WTC11 (cell line): ENCODE measurements at regions not wholly inside any gene's neighbourhood (a gene's known extent, or its start where the extent isn't known, plus 50 kb on each side); places are given as distances from the start of the nearest gene placed in this dataset.

Source experiments
- ATAC-seq: fragments of 200-7000 bp; cut with Tn5 transposase; 2 replicates; pipeline ENCODE4 v1.10.0; 2021; ENCODE audit warnings: mild to moderate bottlenecking, moderate library complexity
- CTCF ChIA-PET: fragments of 300-600 bp; sonication (Branson Sonifier 250); formaldehyde crosslinking; loops from one replicate; lab custom pipeline; 2021; ENCODE audit warnings: antibody characterized with exemption; lab: Charles Lee
- POLR2A ChIA-PET: fragments of 350-600 bp; sonication (Branson Sonifier 250); formaldehyde crosslinking; loops from one replicate; lab custom pipeline; 2021; ENCODE audit warnings: antibody characterized with exemption; lab: Charles Lee
- DNase-seq: peaks from one replicate; pipeline ENCODE4 v3.0.0; 2021; ENCODE audit warnings: low spot score
- H3K27ac Mint-ChIP-seq: 2 replicates; pipeline ENCODE4 v1.8.0; 2021; ENCODE audit warnings: mixed read lengths
- H3K27me3 Mint-ChIP-seq: 2 replicates; pipeline ENCODE4 v1.8.0; 2021; ENCODE audit warnings: low read depth, mild to moderate bottlenecking, moderate library complexity, mixed read lengths
- H3K36me3 Mint-ChIP-seq: 2 replicates; pipeline ENCODE4 v1.8.0; 2021; ENCODE audit warnings: mixed read lengths
- H3K4me1 Mint-ChIP-seq: 2 replicates; pipeline ENCODE4 v1.8.0; 2022; ENCODE audit warnings: mixed read lengths
- H3K4me3 Mint-ChIP-seq: 2 replicates; pipeline ENCODE4 v1.8.0; 2021; ENCODE audit warnings: mild to moderate bottlenecking, moderate library complexity, mixed read lengths
- H3K9me3 Mint-ChIP-seq: 2 replicates; pipeline ENCODE4 v1.8.0; 2021; ENCODE audit warnings: mixed read lengths
- ATF2 ChIP-seq: sonication (generic); formaldehyde crosslinking; IDR thresholded peaks from 2 replicates; pipeline ENCODE4 v1.8.1; 2022; ENCODE audit warnings: low read depth, missing genetic modification reagents, borderline replicate concordance
- ATF6 ChIP-seq: sonication (generic); formaldehyde crosslinking; IDR thresholded peaks from 2 replicates; pipeline ENCODE4 v1.8.1; 2023; ENCODE audit warnings: mild to moderate bottlenecking, missing genetic modification reagents
- CBFB ChIP-seq: sonication (generic); formaldehyde crosslinking; IDR thresholded peaks from 2 replicates; pipeline ENCODE4 v1.8.1; 2022; ENCODE audit warnings: mild to moderate bottlenecking, low read depth, missing genetic modification reagents
- ELF4 ChIP-seq: sonication (generic); formaldehyde crosslinking; IDR thresholded peaks from 2 replicates; pipeline ENCODE4 v1.8.1; 2022; ENCODE audit warnings: low read depth, mild to moderate bottlenecking, moderate library complexity, missing genetic modification reagents
- ERG ChIP-seq: fragments of 250-450 bp; sonication (Bioruptor Pico); IDR thresholded peaks from 2 replicates; pipeline ENCODE4 v1.8.0; 2021; ENCODE audit warnings: mild to moderate bottlenecking
- FOXK1 ChIP-seq: sonication (generic); formaldehyde crosslinking; IDR thresholded peaks from 2 replicates; pipeline ENCODE4 v1.8.0; 2022; ENCODE audit warnings: mild to moderate bottlenecking, moderate library complexity, missing genetic modification reagents
- IRF2 ChIP-seq: sonication (generic); formaldehyde crosslinking; IDR thresholded peaks from 2 replicates; pipeline ENCODE4 v1.8.0; 2022; ENCODE audit warnings: low read depth, missing genetic modification reagents, borderline replicate concordance
- KAT7 ChIP-seq: sonication (generic); formaldehyde crosslinking; IDR thresholded peaks from 2 replicates; pipeline ENCODE4 v1.8.1; 2023; ENCODE audit warnings: missing genetic modification reagents, mild to moderate bottlenecking, borderline replicate concordance
- MAX ChIP-seq: sonication (generic); formaldehyde crosslinking; IDR thresholded peaks from 2 replicates; pipeline ENCODE4 v1.8.0; 2022; ENCODE audit warnings: mild to moderate bottlenecking, missing genetic modification reagents
- MYBL2 ChIP-seq: sonication (generic); formaldehyde crosslinking; IDR thresholded peaks from 2 replicates; pipeline ENCODE4 v1.8.1; 2023; ENCODE audit warnings: mild to moderate bottlenecking, moderate library complexity, missing genetic modification reagents
- NFYB ChIP-seq: sonication (generic); formaldehyde crosslinking; conservative IDR thresholded peaks from 2 replicates; pipeline ENCODE4 v1.8.0; 2022; ENCODE audit warnings: low read depth, missing genetic modification reagents
- NR1H2 ChIP-seq: sonication (generic); formaldehyde crosslinking; IDR thresholded peaks from 2 replicates; pipeline ENCODE4 v1.9.0; 2021; ENCODE audit warnings: mild to moderate bottlenecking, moderate library complexity, missing genetic modification reagents
- RORB ChIP-seq: fragments of 250-450 bp; sonication (Bioruptor Pico); IDR thresholded peaks from 2 replicates; pipeline ENCODE4 v1.9.0; 2021; ENCODE audit warnings: mild to moderate bottlenecking
- SOX15 ChIP-seq: fragments of 250-450 bp; sonication (Bioruptor Pico); IDR thresholded peaks from 2 replicates; pipeline ENCODE4 v1.9.0; 2021; ENCODE audit warnings: mild to moderate bottlenecking
- TEAD1 ChIP-seq: sonication (generic); formaldehyde crosslinking; IDR thresholded peaks from 2 replicates; pipeline ENCODE4 v1.8.0; 2022; ENCODE audit warnings: mild to moderate bottlenecking, missing genetic modification reagents
- ZNF121 ChIP-seq: sonication (generic); formaldehyde crosslinking; IDR thresholded peaks from 2 replicates; pipeline ENCODE4 v1.8.0; 2023; ENCODE audit warnings: missing genetic modification reagents
- ZNF671 ChIP-seq: fragments of 250-450 bp; sonication (Bioruptor Pico); IDR thresholded peaks from 2 replicates; pipeline ENCODE4 v1.8.0; 2021; ENCODE audit warnings: mild to moderate bottlenecking
- ZSCAN18 ChIP-seq: fragments of 250-450 bp; sonication (Bioruptor Pico); IDR thresholded peaks from 2 replicates; pipeline ENCODE4 v2.1.2; 2022; ENCODE audit warnings: mild to moderate bottlenecking, moderate library complexity
- TF ChIP-seq, protein P1 (sequence below): fragments of 250-450 bp; sonication (Bioruptor Pico); IDR thresholded peaks from 2 replicates; pipeline ENCODE4 v1.9.0; 2021; ENCODE audit warnings: moderate library complexity, mild to moderate bottlenecking, inconsistent platforms, borderline replicate concordance
- TF ChIP-seq, protein P2 (sequence below): sonication (generic); formaldehyde crosslinking; IDR thresholded peaks from 2 replicates; pipeline ENCODE4 v1.8.0; 2023; ENCODE audit warnings: missing genetic modification reagents

GRCh38 chr18:73991570-73991969, 156.1 kb downstream of the FBXO15 start (continued):
- TF ChIP-seq SOX15 (CRISPR knock-in tag) (no peak), MAX (no peak)

DNA sequence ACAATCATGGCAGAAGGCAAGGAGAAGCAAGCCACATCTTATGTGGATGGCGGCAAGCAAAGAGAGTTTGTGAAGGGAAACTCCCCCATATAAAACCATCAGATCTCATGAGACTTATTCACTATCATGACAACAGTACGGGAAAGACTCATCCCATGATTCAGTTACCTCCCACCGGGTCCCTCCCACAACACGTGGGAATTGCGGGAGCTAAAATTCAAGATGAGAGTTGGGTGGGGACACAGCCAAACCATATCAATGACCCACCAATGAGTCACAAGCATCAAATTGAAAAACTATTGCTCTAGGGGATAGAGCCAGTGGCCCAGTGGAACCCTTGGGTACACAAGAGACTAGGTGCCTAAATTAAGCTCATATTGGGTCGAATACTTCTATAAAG, 157.4 kb downstream of the FBXO15 start:
- Mint-ChIP-seq H3K36me3 (peaks cover 22% of the 10 kb centered on the region), H3K27me3 (no peaks in the 10 kb centered on the region), H3K27ac (no peak overlapping the region), H3K4me3 (no peak overlapping the region), H3K9me3 (peaks cover 31% of the 10 kb centered on the region), H3K4me1 (no peaks in the 10 kb centered on the region)
- DNase-seq (no peak), ATAC-seq (no peak)
- ChIA-PET POLR2A (no interaction called here), CTCF (no interaction called here)
- TF ChIP-seq ELF4, result no peak
- no peak for TF ChIP-seq TEAD1 (CRISPR knock-in tag)
- TF ChIP-seq FOXK1 (CRISPR knock-in tag), result no peak
- no peak for TF ChIP-seq NFYB (CRISPR knock-in tag)
- TF ChIP-seq ATF6 (CRISPR knock-in tag), result no peak
- no peak for TF ChIP-seq ZNF121 (CRISPR knock-in tag)
- TF ChIP-seq RORB (CRISPR knock-in tag), result no peak
- no peak for TF ChIP-seq IRF2 (CRISPR knock-in tag)
- no peak for TF ChIP-seq MYBL2 (CRISPR knock-in tag)
- TF ChIP-seq ZNF671, result no peak
- TF ChIP-seq ZSCAN18 (CRISPR knock-in tag), result no peak
- TF ChIP-seq, protein P1, sequence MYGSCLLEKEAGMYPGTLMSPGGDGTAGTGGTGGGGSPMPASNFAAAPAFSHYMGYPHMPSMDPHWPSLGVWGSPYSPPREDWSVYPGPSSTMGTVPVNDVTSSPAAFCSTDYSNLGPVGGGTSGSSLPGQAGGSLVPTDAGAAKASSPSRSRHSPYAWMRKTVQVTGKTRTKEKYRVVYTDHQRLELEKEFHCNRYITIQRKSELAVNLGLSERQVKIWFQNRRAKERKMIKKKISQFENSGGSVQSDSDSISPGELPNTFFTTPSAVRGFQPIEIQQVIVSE (CRISPR knock-in tag), result no peak
- TF ChIP-seq, protein P2, sequence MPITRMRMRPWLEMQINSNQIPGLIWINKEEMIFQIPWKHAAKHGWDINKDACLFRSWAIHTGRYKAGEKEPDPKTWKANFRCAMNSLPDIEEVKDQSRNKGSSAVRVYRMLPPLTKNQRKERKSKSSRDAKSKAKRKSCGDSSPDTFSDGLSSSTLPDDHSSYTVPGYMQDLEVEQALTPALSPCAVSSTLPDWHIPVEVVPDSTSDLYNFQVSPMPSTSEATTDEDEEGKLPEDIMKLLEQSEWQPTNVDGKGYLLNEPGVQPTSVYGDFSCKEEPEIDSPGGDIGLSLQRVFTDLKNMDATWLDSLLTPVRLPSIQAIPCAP (CRISPR knock-in tag), result no peak
- no peak for TF ChIP-seq MAX
- TF ChIP-seq ERG, result no peak
- no peak for TF ChIP-seq KAT7 (CRISPR knock-in tag)
- no peak for TF ChIP-seq ATF2 (CRISPR knock-in tag)
- no peak for TF ChIP-seq NR1H2
- no peak for TF ChIP-seq CBFB (CRISPR knock-in tag)
